Skin of body (tissue), 1 donor: ENCODE measurements at regions not wholly inside any gene's neighbourhood (a gene's known extent, or its start where the extent isn't known, plus 50 kb on each side); places are given as distances from the start of the nearest gene placed in this dataset.
A peak's percentile ranks its signal among the peaks of the same experiment; 100 is the strongest.
"Not testable (repeated sequence)": the region's sequence is repeated elsewhere in the genome, so short reads cannot be mapped to it uniquely, and the experiment has no call there.

Source experiments
- DNase-seq: peaks from one replicate; lab custom pipeline; 2025; lab: John Stamatoyannopoulos, UW

DNA sequence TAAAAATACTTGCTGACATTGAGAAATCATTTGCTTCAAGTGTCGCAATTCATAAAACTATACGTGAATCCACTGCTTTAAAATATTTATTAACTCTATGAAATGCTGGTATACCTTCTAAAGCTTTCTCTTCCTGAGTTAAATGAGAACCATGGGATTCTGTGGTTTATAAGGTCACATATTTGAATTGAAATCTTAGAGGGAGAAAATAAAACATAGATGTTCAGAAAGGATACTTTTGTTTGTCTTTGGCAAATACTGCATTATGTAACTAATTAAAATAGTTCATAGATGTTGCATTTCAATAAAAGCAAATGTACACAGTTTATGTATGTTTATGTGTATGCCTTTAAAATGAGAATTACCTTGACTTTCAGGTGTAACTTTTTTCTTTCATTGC lies 250.1 kb downstream of the FAM170A start:
- DNase-seq, result no peak

DNA sequence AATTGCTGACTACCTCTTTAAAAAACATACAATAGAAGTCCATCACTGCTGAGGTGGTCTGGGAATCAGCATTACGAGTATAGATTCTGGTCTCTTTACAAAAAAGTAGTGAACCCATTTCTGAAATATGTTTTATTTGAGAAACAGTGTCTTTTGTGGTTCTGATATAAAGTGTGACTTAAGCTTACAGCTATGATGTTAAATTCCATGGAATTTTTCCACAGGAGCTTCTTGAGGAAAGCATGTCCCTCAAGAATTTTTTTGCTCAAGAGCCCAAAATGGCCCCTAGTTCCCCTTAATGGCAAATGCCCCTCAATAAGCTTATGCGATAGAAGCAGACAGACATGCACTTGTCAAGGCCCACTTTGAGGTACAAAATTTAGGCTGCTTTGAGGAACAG lies 265.7 kb downstream of the FAM170A start:
- DNase-seq, result no peak

DNA sequence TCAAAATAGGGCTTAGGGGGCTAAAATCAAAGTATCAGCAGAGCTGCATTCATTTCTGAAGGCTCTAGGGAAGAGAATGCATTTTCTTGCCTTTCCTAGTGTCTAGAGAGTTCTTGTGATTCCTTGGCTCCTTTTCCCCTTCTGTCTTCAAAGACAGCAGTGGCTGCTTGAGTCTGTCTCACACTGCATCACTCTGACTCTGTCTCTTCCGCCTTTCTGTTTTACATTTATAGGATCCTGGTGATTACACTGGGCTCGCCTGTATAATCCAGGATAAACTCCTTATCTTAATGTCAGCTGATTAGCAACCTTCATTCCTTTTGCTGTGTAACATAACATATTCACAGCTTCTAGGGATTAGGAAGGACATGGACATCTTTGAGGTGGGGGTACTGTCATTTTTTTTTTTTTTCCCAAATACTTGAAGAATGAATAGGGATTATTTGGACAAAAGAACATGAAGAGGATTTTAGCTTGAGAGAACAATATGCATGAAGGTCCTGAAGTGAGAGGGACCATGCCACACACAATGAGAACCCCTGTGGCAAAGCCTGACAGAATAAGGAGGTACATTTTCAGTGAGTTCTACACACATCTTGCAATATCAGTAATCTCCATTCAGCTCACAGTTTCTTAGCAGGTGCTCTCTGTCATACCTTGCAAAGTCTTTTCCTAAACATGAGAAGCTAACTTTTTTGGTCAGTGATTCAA lies 267.6 kb downstream of the FAM170A start:
- DNase-seq, result no peak

DNA sequence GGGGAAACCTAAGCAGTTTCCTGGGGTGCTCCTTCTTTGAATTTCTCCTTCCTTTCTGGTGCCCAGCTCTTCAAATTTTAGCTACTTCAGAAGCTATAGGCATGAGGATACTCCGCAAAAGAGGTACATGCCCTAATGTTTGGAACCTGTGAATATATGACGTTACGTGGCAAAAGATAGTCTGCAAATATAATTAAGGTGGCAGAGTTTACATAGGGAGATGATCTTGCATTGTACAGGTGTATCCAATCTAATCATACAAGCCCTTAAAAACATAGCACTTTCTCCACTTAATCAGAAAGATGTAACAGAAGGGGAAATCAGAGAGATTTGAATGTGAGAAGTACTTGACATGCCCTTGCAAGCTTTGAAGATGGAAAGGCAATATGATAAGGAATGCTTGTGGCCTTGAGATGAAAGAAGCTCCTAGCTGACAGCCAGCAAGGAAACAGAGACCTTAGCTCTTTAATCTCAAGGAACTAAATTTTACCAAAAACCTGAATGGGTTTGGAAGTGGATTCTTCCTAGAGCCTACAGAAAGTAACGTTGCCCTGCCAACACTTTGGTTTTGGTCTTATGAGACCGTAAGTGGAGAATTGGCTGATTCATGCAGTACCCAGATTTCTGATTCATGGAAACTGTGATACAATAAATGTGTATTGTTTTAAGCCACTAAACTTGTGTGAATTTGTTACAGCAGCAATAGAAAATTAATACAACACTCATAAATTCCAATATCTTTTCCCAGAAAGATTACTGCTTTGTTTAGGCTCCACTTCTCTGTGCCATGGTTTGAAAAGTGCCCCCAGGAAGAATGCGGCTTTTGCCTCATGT lies 268.4 kb downstream of the FAM170A start:
- DNase-seq, result no peak

DNA sequence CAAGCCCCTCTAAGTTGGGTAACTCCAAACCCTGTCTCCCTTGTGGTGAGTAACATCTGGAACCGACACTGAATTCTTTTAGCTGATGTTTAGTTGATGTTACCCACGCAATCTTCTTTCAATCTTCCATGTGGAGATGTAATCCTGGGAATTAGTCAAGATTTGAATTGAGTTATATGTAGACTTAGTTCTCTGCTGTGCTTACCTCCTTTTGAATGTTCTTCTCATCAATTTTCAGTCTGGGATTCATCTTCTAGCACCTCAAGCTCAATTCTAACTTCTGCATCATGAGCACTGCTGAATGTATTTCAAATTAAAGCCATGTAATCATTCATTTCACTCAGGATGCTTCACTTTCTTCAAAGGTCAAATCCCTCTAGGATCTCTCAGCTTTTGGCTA lies 270.6 kb downstream of the FAM170A start:
- DNase-seq, result no peak

DNA sequence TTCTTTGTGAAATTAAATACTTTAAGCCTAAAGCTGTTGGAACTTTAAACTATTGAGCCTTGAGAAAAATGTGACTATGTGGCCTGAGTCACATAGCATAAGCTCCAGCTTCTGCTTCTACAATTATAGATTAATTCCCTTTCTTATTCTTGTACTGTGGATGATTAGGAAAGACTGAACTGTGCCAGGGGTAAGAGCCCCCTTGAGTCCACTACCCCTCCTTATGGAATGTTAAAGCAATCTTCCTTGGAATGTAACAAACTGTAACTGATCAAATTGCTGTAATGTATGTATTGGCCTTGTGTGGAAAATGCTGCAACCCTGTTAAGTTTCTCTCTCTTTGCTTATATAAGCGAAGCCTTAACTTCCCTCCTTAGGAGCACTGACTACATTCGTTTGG lies 273.2 kb downstream of the FAM170A start:
- DNase-seq, result no peak

DNA sequence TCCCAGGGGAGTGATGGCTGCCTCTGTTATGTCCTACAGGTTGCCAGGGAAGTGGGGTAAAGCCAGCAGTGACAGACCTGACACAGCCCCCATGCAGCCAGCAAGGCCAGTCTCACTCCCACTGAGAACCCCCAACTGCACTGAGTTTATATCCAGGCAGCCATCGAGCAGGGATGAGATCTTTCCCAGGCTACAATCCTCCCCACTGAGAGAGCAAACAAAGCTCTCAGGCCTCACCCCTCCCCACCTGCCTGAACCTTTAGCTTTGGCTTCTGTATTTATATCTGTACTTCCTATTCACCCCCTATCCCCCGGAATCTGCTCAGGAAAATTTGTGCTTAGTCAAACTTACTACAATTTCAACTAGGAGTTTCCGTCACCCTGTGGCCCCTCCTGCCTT lies 284.1 kb downstream of the FAM170A start:
- no peak for DNase-seq

DNA sequence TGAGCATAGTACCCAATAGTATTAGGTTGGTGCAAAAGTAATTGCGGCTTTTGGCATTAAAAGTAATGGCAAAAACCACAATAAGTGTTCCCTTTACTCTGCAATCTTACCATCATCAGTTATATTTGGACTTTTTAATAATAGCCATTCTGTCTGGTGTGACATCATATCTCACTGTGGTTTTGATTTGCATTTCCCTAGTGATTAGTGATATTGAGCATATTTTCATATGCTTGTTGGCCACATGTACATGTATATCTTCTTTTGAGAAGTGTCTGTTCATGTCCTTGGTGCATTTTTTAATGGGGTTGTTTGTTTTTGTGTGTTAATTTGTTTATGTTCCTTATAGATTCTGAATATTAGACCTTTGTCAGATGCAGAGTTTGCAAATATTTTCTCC lies 289.9 kb downstream of the FAM170A start:
- DNase-seq, result no peak

DNA sequence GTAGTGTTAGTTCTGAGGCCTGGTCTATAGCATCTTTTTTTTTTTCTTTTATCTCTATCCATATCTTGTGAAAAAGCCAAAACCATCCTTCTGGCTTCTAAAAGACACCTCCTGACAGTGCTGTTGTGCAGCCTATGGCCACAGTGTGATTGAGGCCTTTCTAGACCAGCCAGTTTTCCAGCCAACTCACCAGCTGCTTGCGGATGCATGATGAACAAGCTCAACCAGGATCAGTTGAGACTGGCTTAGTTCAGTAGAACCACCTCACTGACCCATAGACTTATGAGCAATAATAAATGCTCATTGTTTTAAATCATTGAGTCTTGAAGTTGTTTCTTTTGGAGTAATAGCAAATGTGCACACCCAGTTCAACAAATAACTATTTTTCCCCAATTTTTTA lies 296.9 kb downstream of the FAM170A start:
- DNase-seq, result no peak

DNA sequence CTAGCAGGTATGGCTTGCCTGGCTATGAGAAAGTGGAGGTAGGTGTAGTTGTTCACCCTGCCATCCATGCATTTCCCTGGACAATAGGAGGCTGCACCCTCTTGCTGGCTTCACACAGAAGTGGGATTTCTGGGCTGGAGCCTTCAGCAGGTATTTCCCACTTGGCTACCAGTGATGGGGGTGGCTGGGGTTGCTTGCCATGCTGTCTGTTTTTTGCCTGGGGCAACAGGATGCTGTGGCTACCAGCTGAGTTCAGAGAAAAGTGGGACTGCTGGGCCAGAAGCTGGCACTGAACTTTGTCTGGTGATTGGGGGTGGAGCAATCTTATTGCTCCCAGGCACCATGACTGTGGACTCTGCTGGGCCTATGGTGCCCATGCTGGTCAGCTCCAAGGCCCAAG lies 299.6 kb downstream of the FAM170A start:
- no peak for DNase-seq

DNA sequence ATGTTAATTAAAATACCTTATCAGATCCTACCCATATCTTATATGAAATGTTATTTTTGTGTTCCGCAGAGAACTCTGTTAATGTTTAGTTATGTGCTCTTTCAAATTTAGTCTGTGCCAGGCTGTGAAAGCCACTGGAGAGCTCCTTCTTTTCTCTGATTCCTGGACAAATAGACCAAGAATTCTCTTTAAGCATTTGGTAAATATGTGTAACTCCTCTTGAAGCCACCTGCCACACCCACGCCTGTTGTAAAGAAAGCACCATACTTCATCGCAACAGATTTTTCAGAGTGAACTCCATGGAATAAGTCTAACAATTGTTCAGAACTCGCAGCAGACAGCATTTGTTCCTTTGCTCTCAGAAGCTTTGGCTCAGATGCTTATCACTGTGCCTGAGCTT lies 301.1 kb downstream of the FAM170A start:
- DNase-seq, result no peak

DNA sequence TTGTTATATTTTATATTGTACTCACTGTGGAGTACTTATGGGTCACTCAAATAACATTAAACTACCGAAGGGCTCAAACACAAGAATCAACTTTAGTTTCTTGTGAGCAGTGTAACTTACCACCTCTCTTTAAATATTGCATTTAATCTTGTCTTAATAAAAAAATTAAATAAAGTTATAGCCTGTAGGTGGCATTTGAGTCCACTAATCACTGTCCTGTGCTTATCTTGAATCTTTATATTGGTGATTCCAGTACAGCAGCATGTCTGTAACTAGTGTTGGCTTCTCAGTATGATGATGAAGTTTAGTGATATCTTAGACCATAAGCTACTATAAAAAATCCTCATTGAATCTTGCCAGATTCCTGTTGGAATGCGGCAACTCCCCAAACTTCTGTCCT lies 313.8 kb downstream of the FAM170A start:
- no peak for DNase-seq

DNA sequence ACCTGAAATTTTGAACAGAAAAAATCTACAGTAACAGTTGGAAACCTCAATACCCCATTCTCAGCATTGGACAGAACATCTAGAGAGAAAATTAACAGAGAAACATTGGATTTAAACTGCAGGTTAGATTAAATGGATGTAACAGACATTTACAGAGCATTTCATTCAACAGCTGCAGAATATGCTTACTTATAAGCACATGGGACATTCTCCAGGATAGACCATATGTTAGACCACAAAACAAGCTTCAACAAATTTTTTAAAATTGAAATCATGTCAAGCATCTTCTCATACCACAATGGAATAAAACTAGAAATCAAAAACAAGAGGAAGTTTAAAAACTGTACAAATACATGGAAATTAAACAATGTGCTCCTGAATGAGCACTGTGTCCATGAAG lies 316.3 kb downstream of the FAM170A start:
- peak; percentile 35 for DNase-seq

DNA sequence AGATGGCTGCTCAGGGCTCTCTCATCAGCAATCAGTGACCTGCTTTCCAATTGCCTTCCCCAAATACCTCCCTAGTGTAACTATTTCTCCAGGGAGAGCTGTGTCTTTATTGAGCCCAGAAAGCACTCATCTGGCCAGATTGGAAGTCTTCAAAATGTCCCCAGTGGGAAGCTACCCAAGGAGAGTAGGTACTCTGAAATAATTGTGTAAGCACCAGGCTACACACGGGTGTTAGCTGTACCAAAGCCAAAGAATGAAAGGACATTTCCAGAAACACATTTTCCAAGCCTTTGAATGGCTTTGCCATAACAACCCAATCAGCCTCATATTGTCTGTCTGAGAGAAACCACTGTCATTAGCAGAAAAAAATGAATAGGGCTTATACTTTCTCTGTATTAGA lies 318.8 kb downstream of the FAM170A start:
- no peak for DNase-seq

DNA sequence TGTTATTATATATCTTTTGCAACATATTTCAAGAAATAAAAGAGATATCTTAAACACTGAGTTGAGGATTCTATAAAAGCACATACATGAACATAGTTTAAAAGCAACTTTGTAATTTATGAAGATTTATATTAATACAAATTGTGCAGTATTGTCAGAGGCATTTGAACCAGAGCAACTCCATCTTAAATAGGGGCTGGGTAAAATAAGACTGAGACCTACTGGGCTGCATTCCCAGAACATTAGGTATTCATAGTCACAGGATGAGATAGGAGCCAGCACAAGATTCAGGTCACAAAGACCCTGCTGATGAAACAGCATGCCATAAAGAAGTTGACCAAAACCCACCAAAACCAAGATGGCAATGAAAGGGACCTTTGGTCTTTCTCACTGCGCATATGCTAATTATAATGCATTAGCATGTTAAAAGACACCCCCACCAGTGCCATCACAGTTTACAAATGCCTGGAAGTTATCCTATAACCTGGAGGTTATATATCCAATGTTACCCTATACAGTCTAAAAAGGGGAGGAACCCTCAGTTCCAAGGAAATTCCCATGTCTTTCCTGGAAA lies 320.2 kb downstream of the FAM170A start:
- DNase-seq, result no peak

DNA sequence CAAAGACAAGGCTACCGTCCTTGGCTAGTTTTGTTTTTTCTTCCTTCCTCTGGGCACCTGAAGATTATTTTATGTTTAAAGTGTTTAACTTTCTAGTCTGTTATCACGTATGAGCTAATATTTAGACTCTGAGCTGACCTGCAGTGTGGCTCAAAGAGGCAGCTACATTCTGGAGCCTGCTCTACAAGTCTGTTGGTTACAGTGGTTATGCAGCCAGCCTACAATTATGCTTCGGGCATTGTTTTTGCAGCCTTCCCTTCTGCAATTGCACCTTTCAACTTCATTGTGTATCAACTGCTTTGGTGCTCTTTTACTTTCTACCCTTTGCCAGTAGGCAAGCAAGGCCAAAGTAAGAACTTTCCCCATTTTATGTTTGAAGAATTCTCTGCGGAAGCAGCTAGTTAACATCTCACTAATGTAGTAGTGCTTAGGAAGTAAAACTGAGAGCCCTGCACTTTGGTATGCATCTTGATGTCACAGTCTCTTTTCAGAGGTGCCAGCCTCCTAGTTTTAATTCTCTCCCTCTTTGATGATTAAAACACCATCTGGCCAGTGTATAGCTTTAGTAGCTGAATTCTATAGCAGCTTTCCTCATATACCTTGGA lies 322.1 kb downstream of the FAM170A start:
- no peak for DNase-seq

DNA sequence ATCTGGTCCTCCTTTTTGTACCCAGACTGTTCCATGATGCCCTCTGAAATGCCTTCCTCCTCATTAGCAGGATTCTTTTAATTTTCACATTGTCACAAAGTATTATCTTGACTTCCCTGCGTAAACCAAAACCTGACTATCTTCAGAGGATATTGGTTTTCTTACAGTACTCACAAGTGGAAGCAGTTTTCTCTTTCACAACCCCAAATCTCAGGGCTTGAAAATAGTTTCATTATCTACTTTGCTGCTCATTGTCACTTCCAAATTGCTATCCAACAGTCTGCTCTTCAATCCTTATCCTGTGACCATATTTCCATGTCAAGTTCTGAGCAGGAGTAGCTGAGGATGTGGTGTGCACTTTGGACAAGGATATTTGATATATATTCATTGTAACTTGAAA lies 324.1 kb downstream of the FAM170A start:
- DNase-seq, result no peak

DNA sequence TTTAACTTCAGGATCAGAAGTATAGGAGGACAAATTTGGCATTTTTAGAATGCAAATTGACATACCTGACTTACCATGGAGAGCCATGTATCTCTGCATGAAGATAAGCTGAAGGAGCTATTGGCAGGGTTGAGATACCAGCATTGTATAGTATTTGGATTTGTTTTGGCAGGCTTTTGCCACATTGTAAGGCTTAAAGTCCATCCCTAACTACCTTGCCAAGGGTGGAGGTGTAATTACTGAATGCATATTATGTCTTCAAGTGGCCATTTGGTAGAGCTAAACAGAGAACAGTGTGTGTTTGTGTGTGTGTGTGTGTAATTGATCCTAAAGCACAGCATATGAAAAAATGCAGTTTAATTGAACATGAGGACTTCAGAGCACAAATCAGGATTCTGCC lies 324.7 kb downstream of the FAM170A start:
- no peak for DNase-seq

DNA sequence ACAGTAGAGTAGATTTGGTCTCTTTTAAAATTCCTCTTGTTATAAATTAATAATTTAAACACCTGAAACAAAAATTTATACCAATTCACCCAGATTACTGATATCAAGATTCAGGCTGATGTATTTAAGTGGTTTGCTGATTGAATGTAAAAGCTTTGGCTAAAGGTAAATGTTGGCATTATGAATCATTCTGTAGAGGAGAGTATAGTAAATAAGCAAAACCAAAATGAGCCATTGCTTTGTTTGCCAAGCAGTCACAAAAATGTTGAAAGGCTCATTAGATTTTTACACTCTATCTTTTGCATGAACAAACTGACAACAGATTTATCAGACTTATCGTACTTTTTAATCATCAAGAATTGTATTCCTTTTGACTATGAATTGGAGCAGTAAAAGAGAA lies 332.6 kb downstream of the FAM170A start:
- DNase-seq, result no peak

DNA sequence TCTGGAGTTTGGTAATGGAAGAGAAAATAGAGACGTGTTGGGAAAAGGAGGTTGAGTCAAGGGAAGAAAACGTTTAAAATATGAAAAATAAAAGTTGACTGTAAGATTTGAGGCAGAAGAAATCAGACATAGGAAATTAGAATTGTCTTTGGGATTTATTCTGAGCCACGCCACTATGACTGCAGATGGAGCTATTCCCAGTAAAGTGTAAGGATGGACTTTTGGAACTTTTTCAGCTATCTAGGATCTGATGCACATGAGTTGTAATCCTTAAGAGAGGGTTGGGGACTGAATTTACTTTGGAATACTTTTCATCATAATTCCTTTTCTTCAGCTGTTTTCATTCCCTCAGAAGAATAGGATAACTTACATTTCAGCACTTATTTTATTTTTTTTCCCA lies 336.7 kb downstream of the FAM170A start:
- DNase-seq, result peak; percentile 3

DNA sequence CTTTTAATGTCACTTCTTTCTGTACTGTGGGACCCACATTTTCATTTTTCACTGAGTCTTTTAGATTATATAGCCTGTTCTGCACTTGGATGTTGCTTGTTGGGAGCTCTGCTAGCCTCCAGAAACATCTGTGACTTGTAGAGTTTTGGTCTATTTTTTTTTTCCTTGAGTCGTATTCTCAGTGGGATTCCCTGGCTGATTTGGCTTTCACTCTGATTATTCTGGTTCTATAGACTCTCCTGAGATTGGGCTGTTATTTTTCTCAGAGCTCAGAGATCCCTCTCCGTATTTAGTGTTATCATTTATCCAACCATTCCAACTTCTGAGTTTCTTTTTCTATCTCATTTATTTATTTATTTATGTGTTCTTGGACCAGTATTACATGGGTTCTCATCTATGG lies 339.3 kb downstream of the FAM170A start:
- DNase-seq, result no peak

DNA sequence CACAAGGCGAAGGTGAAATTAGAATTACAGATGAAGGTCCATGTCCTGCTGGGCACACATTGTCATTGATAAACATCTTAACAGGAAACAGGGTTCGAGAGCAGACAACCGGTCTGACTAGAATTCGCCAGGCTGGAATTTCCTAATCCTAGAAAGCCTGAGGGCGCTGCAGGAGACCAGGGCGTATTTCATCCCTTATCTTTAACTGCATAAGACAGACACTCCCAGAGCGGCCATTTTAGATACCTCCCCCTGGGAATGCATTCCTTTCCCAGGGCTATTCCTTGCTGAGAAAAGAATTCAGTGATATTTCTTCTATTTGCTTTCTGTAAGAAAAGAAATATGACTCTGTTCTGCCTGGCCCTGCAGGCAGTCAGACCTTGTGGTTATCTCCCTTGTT lies 357.7 kb downstream of the FAM170A start:
- not testable (repeated sequence) for DNase-seq
